ENCODE measurements at regions not wholly inside any gene's neighbourhood (a gene's known extent, or its start where the extent isn't known, plus 50 kb on each side); places are given as distances from the start of the nearest gene placed in this dataset.

GRCh38 chr7:84393786-84394185 lies 199.2 kb upstream of the SEMA3A start:
- TF ChIP-seq CTCF (conservative IDR thresholded peaks at IDR 0.05 in 1 of 2, IDR thresholded peaks at IDR 0.05 in 1 of 2; ENCODE audit: extremely low read depth in 1 of 2, insufficient read depth in 1 of 2, low read depth in 1 of 2, low read length in 2 of 2) (no peak), EZH2 (IDR thresholded peaks at IDR 0.05; ENCODE audit: borderline replicate concordance, low read length) (no peak)
